ENCODE measurements at regions not wholly inside any gene's neighbourhood (a gene's known extent, or its start where the extent isn't known, plus 50 kb on each side); places are given as distances from the start of the nearest gene placed in this dataset.

DNA sequence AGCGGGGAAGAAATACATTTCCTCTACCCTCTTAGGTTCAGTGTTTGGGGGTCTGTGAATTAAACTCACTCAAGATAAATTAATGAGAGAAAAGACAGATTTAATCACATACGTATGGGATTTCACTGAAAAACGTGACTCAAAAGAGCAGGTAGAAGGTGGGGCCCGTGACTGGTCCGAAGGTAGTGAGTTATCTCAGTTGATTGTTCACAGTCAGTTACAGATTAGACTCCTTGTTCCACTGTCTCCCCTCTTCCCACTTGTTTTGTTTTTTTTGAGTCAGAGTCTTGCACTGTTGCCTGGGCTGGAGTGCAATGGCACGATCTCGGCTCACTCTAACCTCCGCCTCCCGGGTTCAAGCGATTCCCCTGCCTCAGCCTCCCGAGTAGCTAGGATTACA is 301.2 kb downstream of the SEC14L1 start:
- H3K36me3 ChIP-seq (ENCODE audit: insufficient read depth, low read length) = no peaks in the 10 kb centered on the region
- no peak overlapping the region for H3K4me3 ChIP-seq (ENCODE audit: low read length)
- H3K27me3 ChIP-seq (ENCODE audit: insufficient read depth, low read length) = no peaks in the 10 kb centered on the region
- no peaks in the 10 kb centered on the region for H3K9me3 ChIP-seq (ENCODE audit: low read length)
- H3K4me1 ChIP-seq (ENCODE audit: insufficient read depth, low read length) = peaks cover under 1% of the 10 kb centered on the region
- H2AFZ ChIP-seq (ENCODE audit: low read depth, low read length) = no peak overlapping the region

DNA sequence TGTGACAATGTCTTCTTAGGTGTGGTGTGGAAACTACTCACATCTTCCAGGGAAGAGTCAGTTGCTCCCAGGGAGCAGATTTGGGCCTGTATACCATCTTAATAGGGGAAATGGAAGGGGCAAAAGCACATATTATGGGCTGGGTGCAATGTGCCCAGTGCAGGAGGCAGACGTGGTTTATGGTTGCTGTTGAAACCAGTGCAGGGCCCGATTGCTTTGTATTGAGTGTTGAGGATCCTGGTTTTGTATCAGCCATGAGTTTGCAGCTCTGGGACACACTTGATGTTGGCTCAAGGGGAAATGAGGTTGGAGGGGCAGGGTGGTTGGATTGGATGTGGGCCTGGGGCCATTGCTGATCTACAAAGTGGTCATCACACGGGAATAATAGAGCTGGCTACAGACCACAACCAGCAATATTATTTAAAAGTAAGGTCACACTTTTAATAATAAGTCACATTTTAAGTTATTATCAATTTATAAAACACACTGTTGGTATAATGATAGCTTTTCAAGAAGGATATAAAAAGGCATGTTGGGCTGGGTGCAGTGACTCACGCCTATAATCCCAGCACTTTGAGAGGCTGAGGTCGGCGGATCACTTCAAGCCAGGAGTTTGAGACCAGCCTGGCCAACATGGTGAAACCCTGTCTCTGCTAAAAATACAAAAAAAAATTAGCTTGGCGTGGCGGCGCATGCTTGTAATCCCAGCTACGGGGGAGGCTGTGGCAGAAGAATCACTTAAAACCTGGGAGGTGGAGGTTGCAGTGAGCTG is 302.4 kb downstream of the SEC14L1 start:
- H2AFZ ChIP-seq (ENCODE audit: low read depth, low read length) = no peak overlapping the region
- H3K36me3 ChIP-seq (ENCODE audit: insufficient read depth, low read length) = peaks cover 4% of the 10 kb centered on the region
- no peaks in the 10 kb centered on the region for H3K27me3 ChIP-seq (ENCODE audit: insufficient read depth, low read length)
- no peaks in the 10 kb centered on the region for H3K9me3 ChIP-seq (ENCODE audit: low read length)
- H3K4me3 ChIP-seq (ENCODE audit: low read length) = no peak overlapping the region
- no peaks in the 10 kb centered on the region for H3K4me1 ChIP-seq (ENCODE audit: insufficient read depth, low read length)

DNA sequence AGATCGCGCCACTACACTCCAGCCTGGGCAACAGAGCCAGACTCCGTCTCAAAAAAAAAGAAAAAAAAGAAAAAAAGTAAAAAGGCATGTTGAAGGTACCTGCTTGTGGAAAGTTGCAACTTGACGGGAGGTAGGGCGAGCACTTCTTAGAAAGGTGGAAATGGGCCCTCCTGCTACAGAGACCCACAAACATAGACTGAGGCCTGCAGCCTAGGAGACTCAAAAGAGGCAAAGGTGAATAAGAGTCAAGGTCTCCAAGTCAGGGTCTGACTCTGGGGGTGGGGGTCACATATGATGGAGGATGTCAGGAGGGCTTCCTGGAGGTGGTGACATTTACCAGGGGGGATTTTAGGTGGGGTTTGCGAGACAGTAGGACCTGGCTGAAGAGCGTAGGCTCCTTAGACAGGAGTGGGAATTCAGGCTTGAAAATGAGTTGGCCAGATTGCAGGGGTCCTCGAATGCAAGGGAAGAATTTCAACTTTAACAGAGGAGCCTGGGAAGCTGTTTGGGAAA is 303.0 kb downstream of the SEC14L1 start:
- Histone ChIP-seq H3K4me3 (ENCODE audit: low read length) (no peak overlapping the region), H3K9me3 (ENCODE audit: low read length) (no peaks in the 10 kb centered on the region), H3K4me1 (ENCODE audit: insufficient read depth, low read length) (no peaks in the 10 kb centered on the region), H2AFZ (ENCODE audit: low read depth, low read length) (no peak overlapping the region), H3K27me3 (ENCODE audit: insufficient read depth, low read length) (no peaks in the 10 kb centered on the region), H3K36me3 (ENCODE audit: insufficient read depth, low read length) (peaks cover 4% of the 10 kb centered on the region)

DNA sequence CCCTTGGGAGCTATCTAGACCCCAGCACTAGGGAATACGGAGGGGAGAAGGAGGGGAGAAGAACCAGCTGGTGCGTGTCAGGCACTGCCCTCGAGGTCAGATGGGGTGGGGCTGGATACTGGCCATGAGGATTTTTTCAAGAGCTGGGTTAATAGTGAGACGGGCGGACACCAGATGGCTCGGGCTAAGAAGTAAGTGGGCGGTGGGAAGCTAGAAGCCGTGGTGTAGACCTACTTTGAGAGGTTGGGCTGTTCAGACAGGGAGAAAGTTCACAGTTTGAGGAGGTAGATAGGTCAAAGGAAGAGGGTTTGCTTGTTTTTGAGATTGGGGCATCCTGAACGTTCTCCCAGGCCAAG is 303.8 kb downstream of the SEC14L1 start:
- no peaks in the 10 kb centered on the region for H3K9me3 ChIP-seq (ENCODE audit: low read length)
- H3K4me1 ChIP-seq (ENCODE audit: insufficient read depth, low read length) = peaks cover 2% of the 10 kb centered on the region
- H2AFZ ChIP-seq (ENCODE audit: low read depth, low read length) = no peak overlapping the region
- no peak overlapping the region for H3K4me3 ChIP-seq (ENCODE audit: low read length)
- H3K36me3 ChIP-seq (ENCODE audit: insufficient read depth, low read length) = peaks cover 4% of the 10 kb centered on the region
- no peaks in the 10 kb centered on the region for H3K27me3 ChIP-seq (ENCODE audit: insufficient read depth, low read length)

DNA sequence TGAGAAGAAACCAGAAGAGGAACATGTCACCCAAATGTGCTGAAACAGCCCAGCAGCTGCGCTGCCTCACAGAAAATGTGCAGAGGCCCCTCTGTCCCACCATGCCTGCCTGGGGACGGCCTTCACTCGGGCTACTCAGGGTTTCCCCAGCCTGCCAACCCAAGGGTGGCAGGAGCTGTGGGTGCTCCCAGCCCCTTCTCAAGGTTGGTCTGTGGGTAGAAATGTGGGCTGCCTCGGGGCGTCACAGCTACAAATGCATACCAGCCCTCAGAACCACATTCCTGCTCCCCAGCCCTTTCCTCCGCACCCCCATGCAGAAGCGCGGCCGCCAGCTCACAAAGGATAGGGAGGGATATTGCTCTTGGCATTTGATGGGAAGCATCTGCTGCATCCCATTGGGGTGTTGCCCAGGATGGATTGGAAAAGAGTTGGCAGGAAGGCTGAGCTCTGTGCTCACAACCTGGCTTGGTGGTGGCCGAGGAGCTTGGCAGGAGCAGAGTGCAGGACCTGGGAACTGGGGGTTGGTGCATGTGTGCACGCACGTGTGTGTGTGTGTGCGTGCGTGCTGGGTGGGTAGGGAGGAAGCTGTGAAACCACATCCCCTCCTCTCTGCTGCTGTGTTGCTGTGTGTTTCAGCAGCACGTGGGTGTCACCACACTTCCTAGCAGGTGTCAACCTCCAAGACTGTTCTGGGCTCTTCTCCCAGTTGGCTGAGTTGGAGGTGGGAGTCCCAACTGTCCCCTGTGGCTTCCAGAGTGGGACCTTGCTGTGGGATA is 304.4 kb downstream of the SEC14L1 start:
- H3K9me3 ChIP-seq (ENCODE audit: low read length) = no peaks in the 10 kb centered on the region
- no peak overlapping the region for H3K4me3 ChIP-seq (ENCODE audit: low read length)
- no peak overlapping the region for H2AFZ ChIP-seq (ENCODE audit: low read depth, low read length)
- H3K27me3 ChIP-seq (ENCODE audit: insufficient read depth, low read length) = no peaks in the 10 kb centered on the region
- peaks cover 4% of the 10 kb centered on the region for H3K36me3 ChIP-seq (ENCODE audit: insufficient read depth, low read length)
- peaks cover 7% of the 10 kb centered on the region for H3K4me1 ChIP-seq (ENCODE audit: insufficient read depth, low read length)

DNA sequence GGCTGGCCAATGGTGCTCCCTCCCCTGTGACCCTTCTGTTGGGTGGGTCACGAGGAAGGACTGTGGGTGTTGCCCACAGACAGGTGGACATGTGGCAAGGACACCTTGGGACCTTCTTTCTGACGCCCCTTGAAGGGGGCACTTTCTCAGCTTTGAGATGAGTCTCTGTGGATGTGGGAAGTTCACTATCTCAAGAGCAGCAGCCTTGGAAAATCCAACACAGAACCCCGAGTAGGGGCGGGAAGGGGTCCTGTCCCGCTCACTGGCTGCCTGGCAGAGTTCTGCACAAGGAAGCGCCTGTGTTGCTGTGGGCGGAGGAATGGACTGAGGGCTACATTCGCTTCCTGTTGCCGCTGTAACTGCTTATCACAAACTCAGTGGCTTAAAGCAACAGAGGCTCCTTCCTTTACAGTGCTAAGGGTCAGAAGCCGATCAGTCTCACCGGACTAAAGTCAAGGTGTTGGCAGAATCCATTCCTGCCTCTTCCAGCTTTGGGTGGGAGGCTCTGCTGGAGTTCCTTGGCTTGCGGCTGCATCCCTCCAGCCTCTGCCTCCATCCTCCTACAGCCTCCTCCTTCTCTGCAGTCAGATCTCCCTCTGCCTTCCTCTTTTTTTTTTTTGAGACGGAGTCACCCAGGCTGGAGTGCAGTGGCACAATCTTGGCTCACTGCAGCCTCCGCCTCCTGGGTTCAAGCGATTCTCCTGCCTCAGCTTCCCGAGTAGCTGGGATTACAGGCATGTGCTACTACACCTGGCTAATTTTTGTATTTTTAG is 305.2 kb downstream of the SEC14L1 start:
- peaks cover 15% of the 10 kb centered on the region for H3K4me1 ChIP-seq (ENCODE audit: insufficient read depth, low read length)
- no peaks in the 10 kb centered on the region for H3K9me3 ChIP-seq (ENCODE audit: low read length)
- no peak overlapping the region for H3K4me3 ChIP-seq (ENCODE audit: low read length)
- H3K27me3 ChIP-seq (ENCODE audit: insufficient read depth, low read length) = no peaks in the 10 kb centered on the region
- H3K36me3 ChIP-seq (ENCODE audit: insufficient read depth, low read length) = peaks cover 4% of the 10 kb centered on the region
- H2AFZ ChIP-seq (ENCODE audit: low read depth, low read length) = no peak overlapping the region

DNA sequence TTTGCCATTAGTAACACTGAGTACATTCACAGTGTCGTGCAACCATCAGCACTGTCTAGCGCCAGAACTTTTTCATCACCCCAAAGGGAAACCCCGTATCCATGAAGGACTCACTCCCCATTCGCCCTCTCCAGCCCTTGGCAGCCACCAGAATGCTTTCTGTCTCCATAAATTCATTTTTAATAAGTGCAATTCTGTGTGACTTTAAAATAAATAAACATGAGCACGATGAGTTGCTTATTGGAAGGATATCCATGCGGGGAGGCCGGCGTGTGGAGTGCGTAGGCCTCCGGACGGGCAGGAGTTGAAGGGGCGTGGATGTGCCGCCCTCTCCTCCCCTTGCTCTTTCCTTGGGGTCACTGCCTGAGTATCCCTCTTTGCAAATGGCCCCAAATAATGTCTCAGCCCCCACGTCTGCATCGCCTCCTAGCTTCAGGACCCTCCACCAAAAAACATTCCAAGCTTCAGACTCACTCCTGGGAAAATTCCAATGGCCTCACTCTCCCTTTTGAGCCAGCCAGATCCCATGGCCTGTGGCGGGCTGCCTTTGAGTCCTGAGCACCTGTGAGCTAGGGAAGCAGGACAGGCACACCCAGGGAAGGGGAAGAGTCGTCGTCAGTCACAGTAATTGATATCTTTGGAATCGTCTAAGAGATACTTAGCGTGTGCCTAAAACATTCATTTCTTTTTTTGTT is 306.3 kb downstream of the SEC14L1 start:
- H3K4me1 ChIP-seq (ENCODE audit: insufficient read depth, low read length) = peaks cover 16% of the 10 kb centered on the region
- no peak overlapping the region for H2AFZ ChIP-seq (ENCODE audit: low read depth, low read length)
- H3K27me3 ChIP-seq (ENCODE audit: insufficient read depth, low read length) = no peaks in the 10 kb centered on the region
- peaks cover 4% of the 10 kb centered on the region for H3K36me3 ChIP-seq (ENCODE audit: insufficient read depth, low read length)
- H3K9me3 ChIP-seq (ENCODE audit: low read length) = no peaks in the 10 kb centered on the region
- no peak overlapping the region for H3K4me3 ChIP-seq (ENCODE audit: low read length)

DNA sequence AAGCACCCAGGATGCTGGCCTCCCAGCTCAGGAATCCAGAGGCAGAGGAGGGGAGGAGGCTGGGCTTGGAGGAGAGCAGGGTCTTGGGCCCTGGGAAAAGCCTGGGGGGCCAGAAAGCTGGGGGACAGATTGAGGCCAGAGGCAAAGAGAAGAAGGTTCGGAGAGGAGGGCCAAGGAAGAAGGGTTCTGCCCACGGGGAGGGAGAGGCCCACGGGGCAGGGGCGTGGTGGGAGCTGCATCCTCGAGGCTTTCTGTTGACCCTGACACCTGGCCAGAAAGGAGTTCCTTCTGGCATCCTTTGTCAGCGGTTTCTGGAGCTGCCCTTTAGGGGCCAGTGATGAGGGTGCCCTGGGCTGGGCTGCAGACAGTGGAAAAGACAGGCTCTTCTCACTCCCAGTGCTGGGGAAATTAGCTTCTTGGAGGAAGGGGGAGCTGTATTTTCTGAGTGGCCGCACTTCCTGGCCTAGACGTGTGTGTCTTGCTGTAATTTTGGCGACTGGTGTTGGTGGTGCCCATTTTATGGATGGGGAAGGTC is 308.7 kb downstream of the SEC14L1 start:
- peaks cover 36% of the 10 kb centered on the region for H3K4me1 ChIP-seq (ENCODE audit: insufficient read depth, low read length)
- H3K36me3 ChIP-seq (ENCODE audit: insufficient read depth, low read length) = peaks cover 4% of the 10 kb centered on the region
- H3K27me3 ChIP-seq (ENCODE audit: insufficient read depth, low read length) = no peaks in the 10 kb centered on the region
- H3K9me3 ChIP-seq (ENCODE audit: low read length) = no peaks in the 10 kb centered on the region
- H3K4me3 ChIP-seq (ENCODE audit: low read length) = no peak overlapping the region
- no peak overlapping the region for H2AFZ ChIP-seq (ENCODE audit: low read depth, low read length)

DNA sequence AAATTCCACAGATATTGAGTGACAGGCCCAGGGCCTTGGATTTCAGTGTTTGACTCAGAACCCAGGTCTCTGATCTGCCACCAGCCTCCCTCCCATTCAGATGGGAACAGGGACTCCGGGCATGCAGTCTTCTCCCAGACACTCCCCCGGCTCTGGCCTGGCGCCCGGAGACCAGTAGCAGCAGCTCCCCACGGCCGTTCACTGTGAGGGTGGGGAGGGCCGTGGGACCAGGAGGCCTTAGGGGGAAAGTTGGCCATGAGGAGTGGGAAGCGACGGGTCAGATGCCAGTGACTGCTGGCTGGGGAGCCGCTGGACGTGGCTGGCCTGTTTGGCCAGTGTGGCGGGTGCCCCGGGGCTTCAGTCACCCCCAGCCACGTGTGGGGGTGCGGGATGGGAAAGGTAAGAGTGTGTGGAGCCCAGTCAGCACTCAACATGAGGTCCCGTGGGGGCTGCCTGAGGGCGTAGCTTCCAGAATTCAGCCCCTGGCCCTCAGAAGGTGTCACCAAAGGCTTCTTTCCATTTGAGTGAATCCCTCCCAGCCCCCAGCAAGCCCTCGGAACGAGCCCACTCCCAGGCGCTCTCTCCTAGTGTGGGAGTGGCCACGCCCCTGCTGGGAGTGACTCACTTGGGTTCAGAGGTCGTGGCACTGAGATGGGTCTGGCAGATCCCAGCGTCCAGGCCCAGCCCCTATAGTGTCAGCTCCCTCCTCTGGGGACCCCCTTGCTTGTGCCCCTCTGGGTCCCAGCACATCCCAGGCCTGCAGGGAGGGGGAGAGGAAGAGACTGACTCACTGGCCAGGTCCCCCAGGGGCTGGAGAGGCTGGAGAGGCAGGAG is 309.4 kb downstream of the SEC14L1 start:
- Histone ChIP-seq H3K4me1 (ENCODE audit: insufficient read depth, low read length) (peaks cover 38% of the 10 kb centered on the region), H3K36me3 (ENCODE audit: insufficient read depth, low read length) (peaks cover 4% of the 10 kb centered on the region), H3K4me3 (ENCODE audit: low read length) (peak overlapping the region; percentile 58), H3K27me3 (ENCODE audit: insufficient read depth, low read length) (no peaks in the 10 kb centered on the region), H3K9me3 (ENCODE audit: low read length) (no peaks in the 10 kb centered on the region), H2AFZ (ENCODE audit: low read depth, low read length) (no peak overlapping the region)

DNA sequence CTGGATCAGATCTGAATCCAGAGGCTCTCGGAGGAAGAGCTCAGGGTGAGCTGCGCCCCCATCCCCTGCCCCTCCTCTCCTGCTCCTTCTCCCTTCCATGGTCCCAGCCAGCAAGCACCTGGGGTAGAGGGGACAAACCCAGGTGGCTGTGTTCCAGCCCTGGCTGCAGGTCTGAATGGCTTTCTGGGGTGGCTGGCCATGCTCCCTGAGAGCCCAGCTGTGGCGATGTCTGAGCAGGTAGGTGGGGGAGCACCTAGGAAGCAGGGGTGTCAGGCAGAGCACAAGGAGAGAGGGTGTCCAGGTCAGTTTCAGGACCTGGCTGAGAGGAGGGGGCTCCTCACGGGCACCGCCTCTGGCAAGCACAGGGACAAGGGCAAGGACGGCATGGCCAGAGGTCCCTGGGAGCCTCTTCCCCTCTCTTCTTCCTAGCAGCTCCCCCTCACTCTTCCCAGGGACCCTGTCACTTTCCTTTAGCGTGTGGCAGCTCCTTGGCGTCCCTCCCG is 310.0 kb downstream of the SEC14L1 start:
- Histone ChIP-seq H3K4me1 (ENCODE audit: insufficient read depth, low read length) (peaks cover 41% of the 10 kb centered on the region), H3K4me3 (ENCODE audit: low read length) (peak overlapping the region; percentile 58), H3K9me3 (ENCODE audit: low read length) (no peaks in the 10 kb centered on the region), H2AFZ (ENCODE audit: low read depth, low read length) (no peak overlapping the region), H3K27me3 (ENCODE audit: insufficient read depth, low read length) (no peaks in the 10 kb centered on the region), H3K36me3 (ENCODE audit: insufficient read depth, low read length) (peaks cover 6% of the 10 kb centered on the region)

DNA sequence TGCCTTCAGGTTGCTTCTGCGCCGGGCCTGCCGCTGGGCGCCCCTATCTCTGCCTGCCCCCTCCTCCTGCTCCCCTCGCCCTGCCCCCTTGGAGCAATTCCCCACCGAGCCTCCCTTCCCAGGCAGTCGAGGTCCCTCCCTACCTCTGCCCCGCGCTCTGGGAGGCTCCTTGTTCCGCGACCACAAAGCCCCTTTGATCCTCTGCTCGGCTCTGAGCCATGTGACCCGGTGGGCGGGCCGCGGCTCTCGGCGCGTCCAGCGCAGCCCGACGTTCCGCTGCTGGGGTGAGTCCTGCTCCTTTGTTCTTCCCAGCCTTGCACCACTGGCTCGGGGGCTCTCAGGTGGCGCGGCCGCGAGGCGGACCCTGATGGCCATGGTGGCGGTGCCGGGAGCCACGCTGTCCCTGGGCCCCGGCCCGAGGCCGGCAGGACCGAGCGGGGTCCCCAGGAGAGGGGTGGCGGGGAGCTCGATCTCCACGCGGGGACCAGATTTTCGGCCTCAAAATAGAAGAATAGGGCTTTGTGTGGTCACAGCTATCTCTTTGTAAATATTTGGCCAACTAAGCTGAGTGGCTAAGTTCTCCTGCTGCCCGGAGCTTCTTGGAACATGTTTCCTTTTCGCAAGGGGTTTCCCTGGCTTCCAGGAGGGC is 310.6 kb downstream of the SEC14L1 start:
- H3K36me3 ChIP-seq (ENCODE audit: insufficient read depth, low read length) = peaks cover 6% of the 10 kb centered on the region
- peak overlapping the region; percentile 58 for H3K4me3 ChIP-seq (ENCODE audit: low read length)
- H3K27me3 ChIP-seq (ENCODE audit: insufficient read depth, low read length) = no peaks in the 10 kb centered on the region
- no peak overlapping the region for H2AFZ ChIP-seq (ENCODE audit: low read depth, low read length)
- H3K4me1 ChIP-seq (ENCODE audit: insufficient read depth, low read length) = peaks cover 41% of the 10 kb centered on the region
- H3K9me3 ChIP-seq (ENCODE audit: low read length) = no peaks in the 10 kb centered on the region

All from neuron (in vitro differentiated cells).